ENCODE measurements at regions not wholly inside any gene's neighbourhood (a gene's known extent, or its start where the extent isn't known, plus 50 kb on each side); places are given as distances from the start of the nearest gene placed in this dataset.

- DNase-seq (ENCODE audit: low spot score) = no peak
Observed at GRCh38 chr7:31171984-31172383, 119.9 kb downstream of the ADCYAP1R1 start.

- DNase-seq (ENCODE audit: low spot score) = no peak
Observed at GRCh38 chr7:31171216-31171785, 119.2 kb downstream of the ADCYAP1R1 start.

Measured in HuH-7 (cell line).